Thyroid gland (tissue), 4 donors: ENCODE measurements at regions not wholly inside any gene's neighbourhood (a gene's known extent, or its start where the extent isn't known, plus 50 kb on each side); places are given as distances from the start of the nearest gene placed in this dataset.

Experiments used
- DNase-seq, 2 donors: peaks; one replicate each; pipeline ENCODE4 v3.0.0-alpha.2; 2019
- H3K27ac ChIP-seq, 3 donors: fragments of 200-600 bp; sonication (generic); 1 replicate in 2 of 3; 2 replicates in 1 of 3; pipeline ENCODE4 v1.5.1; 2016 to 2019; ENCODE audit warnings: mild to moderate bottlenecking in 1 of 3, moderate library complexity in 1 of 3
- H3K27me3 ChIP-seq: fragments of 200-600 bp; sonication (generic); one replicate; pipeline ENCODE4 v1.5.1; 2019
- H3K36me3 ChIP-seq, 2 donors: fragments of 200-600 bp; sonication (generic); one replicate each; pipeline ENCODE4 v1.5.1; 2016 to 2019
- H3K4me1 ChIP-seq, 2 donors: fragments of 200-600 bp; sonication (generic); one replicate each; pipeline ENCODE4 v1.5.1; 2017 to 2019
- H3K4me3 ChIP-seq, 3 donors: fragments of 200-600 bp; sonication (generic); replicated peaks in 1 of 3; 1 replicate in 2 of 3; 2 replicates in 1 of 3; pipeline ENCODE4 v1.5.1; 2016; ENCODE audit warnings: mild to moderate bottlenecking in 1 of 3
- H3K9me3 ChIP-seq: fragments of 200-600 bp; sonication (generic); one replicate; pipeline ENCODE4 v1.5.1; 2017
- CTCF ChIP-seq, 6 experiments: fragments of 200-600 bp in 3 of 6; fragments of 450-650 bp in 3 of 6; sonication (generic) in 3 of 6; IDR thresholded peaks; one replicate each; pipeline ENCODE4 v1.5.1; 2016 to 2019; ENCODE audit warnings: antibody characterized with exemption in 6 of 6, mild to moderate bottlenecking in 2 of 6, inconsistent platforms in 1 of 6, moderate library complexity in 1 of 6
- POLR2A ChIP-seq, 2 donors: fragments of 450-650 bp; IDR thresholded peaks; one replicate each; pipeline ENCODE4 v1.6.1; 2017; ENCODE audit warnings: antibody characterized with exemption in 2 of 2, mild to moderate bottlenecking in 2 of 2, moderate library complexity in 1 of 2
- WGBS, 2 donors: methylation state at CpG; one replicate each; pipeline ENCODE4 v1.1.5; 2017; 5-methylcytosine and 5-hydroxymethylcytosine counted together
- intact Hi-C: fragments of 100-400 bp; cut with DNase I; formaldehyde crosslinking; loops from one replicate; pipeline ENCODE4 v1.15.1; 2023

- 85 to 91% methylated on average over 3 of the region's 3 CpGs for WGBS, 2 donors
- Histone ChIP-seq H3K27me3 (no peaks in the 10 kb centered on the region), H3K9me3 (no peaks in the 10 kb centered on the region), H3K4me3 (no peak overlapping the region), H3K27ac (no peak overlapping the region), H3K4me1 (no peaks in the 10 kb centered on the region), H3K36me3 (no peaks in the 10 kb centered on the region)
- DNase-seq: no peak
- no peak for TF ChIP-seq CTCF (IDR thresholded peaks at IDR 0.05)
- TF ChIP-seq POLR2A (IDR thresholded peaks at IDR 0.05): no peak
- intact Hi-C loops: no loop called here
Measured at GRCh38 chr9:32854271-32854670, 70.9 kb downstream of the TMEM215 start.

- Histone ChIP-seq H3K36me3 (no peaks in the 10 kb centered on the region), H3K27me3 (no peaks in the 10 kb centered on the region), H3K4me3 (no peak overlapping the region), H3K9me3 (no peaks in the 10 kb centered on the region), H3K4me1 (no peaks in the 10 kb centered on the region), H3K27ac (no peak overlapping the region)
- DNase-seq: no peak
- intact Hi-C loops: no loop called here
- TF ChIP-seq CTCF (IDR thresholded peaks at IDR 0.05): no peak
- TF ChIP-seq POLR2A (IDR thresholded peaks at IDR 0.05): no peak
- WGBS, 2 donors: 78 to 84% methylated on average over 5 of the region's 5 CpGs
Measured at GRCh38 chr9:32855752-32856151, 72.4 kb downstream of the TMEM215 start.

DNA sequence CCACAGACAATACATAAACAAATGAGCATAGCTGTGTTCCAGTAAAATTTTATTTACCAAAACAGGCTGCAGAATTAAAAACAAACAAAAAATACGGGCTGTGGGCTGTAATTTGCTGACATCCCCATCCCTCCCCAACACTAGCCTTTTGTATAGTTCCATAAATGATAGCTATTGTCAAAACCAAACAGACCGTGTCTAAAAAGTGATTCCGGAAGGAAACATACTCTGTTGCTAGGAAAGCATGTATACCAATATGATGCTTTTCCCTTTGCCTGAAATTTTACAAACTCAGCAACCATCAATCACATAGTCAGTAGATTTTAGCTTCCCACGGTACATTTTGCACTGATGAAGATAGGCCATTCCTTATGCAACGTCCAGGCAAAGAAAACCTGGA lies 80.0 kb downstream of the TMEM215 start:
- intact Hi-C loops: no loop called here
- Histone ChIP-seq H3K27me3 (no peaks in the 10 kb centered on the region), H3K36me3 (no peaks in the 10 kb centered on the region), H3K27ac (no peak overlapping the region), H3K9me3 (no peaks in the 10 kb centered on the region), H3K4me1 (no peaks in the 10 kb centered on the region), H3K4me3 (no peak overlapping the region)
- no peak for TF ChIP-seq POLR2A (IDR thresholded peaks at IDR 0.05)
- no peak for TF ChIP-seq CTCF (IDR thresholded peaks at IDR 0.05)
- DNase-seq: no peak
- WGBS, 2 donors: 78 to 81% methylated on average over 5 of the region's 5 CpGs

DNA sequence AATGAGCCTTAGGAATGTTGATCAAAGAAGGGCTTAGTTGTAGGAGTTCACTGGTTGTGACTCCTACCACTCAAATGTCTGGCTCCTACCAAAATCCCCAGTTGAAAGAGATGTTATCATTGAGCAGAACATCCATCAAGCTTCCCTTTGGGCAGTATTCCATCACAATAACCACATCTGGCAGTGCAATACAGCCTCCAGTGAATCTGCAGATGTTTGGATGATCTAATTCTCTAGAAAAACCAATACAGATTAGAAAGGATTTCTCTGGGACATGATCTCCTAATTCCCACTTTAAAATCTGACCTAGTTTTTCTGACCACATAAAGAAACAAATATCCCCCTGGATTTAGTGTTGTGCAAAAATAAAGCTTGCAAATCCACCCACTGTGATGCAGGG lies 81.6 kb downstream of the TMEM215 start:
- no peaks in the 10 kb centered on the region for H3K27me3 ChIP-seq
- H3K4me1 ChIP-seq: no peaks in the 10 kb centered on the region
- no peaks in the 10 kb centered on the region for H3K36me3 ChIP-seq
- H3K9me3 ChIP-seq: no peaks in the 10 kb centered on the region
- TF ChIP-seq POLR2A (IDR thresholded peaks at IDR 0.05) (no peak), CTCF (IDR thresholded peaks at IDR 0.05) (no peak)
- no peak for DNase-seq
- intact Hi-C loops: no loop called here
- no peak overlapping the region for H3K4me3 ChIP-seq
- no peak overlapping the region for H3K27ac ChIP-seq

- no peak overlapping the region for H3K4me3 ChIP-seq
- no peak for DNase-seq
- no peak overlapping the region for H3K27ac ChIP-seq
- intact Hi-C loops: no loop called here
- H3K9me3 ChIP-seq: no peaks in the 10 kb centered on the region
- H3K36me3 ChIP-seq: no peaks in the 10 kb centered on the region
- no peaks in the 10 kb centered on the region for H3K27me3 ChIP-seq
- TF ChIP-seq CTCF (IDR thresholded peaks at IDR 0.05) (no peak), POLR2A (IDR thresholded peaks at IDR 0.05) (no peak)
- WGBS, 2 donors: 84 to 98% methylated on average over 4 of the region's 4 CpGs
- H3K4me1 ChIP-seq: no peaks in the 10 kb centered on the region
Measured at GRCh38 chr9:32866273-32866672, 82.9 kb downstream of the TMEM215 start.
